HUES48 (cell line): ENCODE measurements at regions not wholly inside any gene's neighbourhood (a gene's known extent, or its start where the extent isn't known, plus 50 kb on each side); places are given as distances from the start of the nearest gene placed in this dataset.

ENCODE experiments used
- H3K27ac ChIP-seq: one replicate; pipeline ENCODE4 v1.7.0; 2013; ENCODE audit warnings: low read depth, low read length, inconsistent platforms
- H3K27me3 ChIP-seq: 2 replicates; pipeline ENCODE4 v1.6.1; 2013; ENCODE audit warnings: mild to moderate bottlenecking, low read length; ENCODE audit not compliant: control insufficient read depth, insufficient read depth
- H3K36me3 ChIP-seq: 2 replicates; pipeline ENCODE4 v1.6.1; 2013; ENCODE audit warnings: low read length; ENCODE audit not compliant: control insufficient read depth, insufficient read depth
- H3K4me1 ChIP-seq: 2 replicates; pipeline ENCODE4 v1.6.1; 2013; ENCODE audit warnings: mild to moderate bottlenecking, low read length; ENCODE audit not compliant: control insufficient read depth, insufficient read depth
- H3K4me3 ChIP-seq: 2 replicates; pipeline ENCODE4 v1.5.1; 2013; ENCODE audit warnings: mild to moderate bottlenecking, low read depth, low read length
- H3K9ac ChIP-seq: 2 replicates; pipeline ENCODE4 v1.6.1; 2013; ENCODE audit warnings: mild to moderate bottlenecking, low read depth, low read length, moderate library complexity
- H3K9me3 ChIP-seq: 2 replicates; pipeline ENCODE4 v1.6.1; 2013; ENCODE audit warnings: low read length; ENCODE audit not compliant: control insufficient read depth, insufficient read depth

DNA sequence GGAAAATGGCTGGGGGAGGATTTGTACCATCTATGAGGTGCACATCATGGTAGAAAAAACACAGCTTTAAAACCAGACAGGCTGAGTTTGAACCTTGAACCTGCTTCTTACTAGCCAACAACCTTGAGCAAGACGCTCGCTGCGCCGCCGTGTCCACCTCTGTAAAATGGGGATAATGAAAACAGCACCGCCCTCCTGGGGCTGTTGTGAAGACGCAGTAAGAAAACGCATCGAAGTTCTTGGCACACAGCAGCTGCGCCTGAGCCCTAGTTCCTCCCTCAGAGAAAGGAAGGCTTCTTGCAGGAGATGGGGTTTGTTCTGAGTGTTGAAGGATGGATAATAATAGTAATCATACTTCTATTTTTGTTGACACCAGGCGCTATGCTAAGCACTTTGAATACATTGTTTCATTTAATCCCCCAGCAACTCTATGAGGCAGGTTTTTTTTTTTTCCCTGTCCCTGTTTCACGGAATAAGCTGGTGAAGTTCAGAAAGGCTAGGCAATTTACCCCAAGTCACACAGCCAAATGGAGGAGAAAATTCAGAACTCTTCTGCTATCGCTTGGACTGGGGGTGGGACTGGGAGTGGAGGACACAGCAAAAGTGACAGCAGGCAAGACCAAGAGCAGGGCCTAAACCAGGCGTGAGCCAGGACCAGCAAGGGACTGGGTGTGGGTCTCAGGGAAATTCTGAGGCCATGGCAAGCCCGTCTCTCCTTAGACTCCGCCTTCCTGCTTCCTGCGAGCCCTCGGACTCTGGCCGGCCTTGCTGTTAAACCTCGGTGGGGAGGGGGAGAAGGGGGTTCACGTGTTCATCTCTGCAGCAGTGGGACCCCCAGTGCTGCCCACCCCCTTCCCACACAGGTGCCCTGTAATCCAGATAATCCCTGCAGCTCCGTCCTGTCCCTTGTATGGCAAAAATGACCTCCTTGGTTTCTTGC is 97.5 kb downstream of the LRRC74A start:
- no peaks in the 10 kb centered on the region for H3K9me3 ChIP-seq
- H3K4me1 ChIP-seq, result peaks cover 55% of the 10 kb centered on the region
- H3K27me3 ChIP-seq, result no peaks in the 10 kb centered on the region
- H3K4me3 ChIP-seq, result peak overlapping the region; percentile 18
- no peaks in the 10 kb centered on the region for H3K36me3 ChIP-seq
- H3K9ac ChIP-seq, result peak overlapping the region; percentile 11; the same call in 1 of the 2 replicates
- H3K27ac ChIP-seq, result peak overlapping the region; percentile 70

DNA sequence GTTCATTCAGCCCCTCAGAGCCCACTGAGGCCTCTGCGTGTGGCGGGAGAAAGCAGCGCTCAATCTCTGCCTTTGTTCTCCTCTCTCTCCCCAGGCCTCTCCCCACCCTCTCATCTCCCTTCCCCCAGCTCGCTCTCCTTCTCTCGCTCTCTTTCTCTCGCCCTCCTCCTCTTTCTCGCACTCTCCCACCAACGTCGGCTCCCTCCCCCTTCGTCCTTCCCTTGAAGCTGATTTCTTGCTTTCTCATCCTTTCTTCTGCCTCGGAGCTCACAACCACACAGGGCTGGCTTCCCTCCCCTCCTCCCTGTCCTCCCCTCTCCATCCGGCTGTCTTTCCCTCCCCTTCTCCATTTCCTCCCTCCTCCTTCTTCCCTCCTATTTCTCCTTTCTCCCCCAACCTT is 96.4 kb downstream of the LRRC74A start:
- H3K27ac ChIP-seq, result no peak overlapping the region
- H3K4me1 ChIP-seq, result peaks cover 58% of the 10 kb centered on the region

DNA sequence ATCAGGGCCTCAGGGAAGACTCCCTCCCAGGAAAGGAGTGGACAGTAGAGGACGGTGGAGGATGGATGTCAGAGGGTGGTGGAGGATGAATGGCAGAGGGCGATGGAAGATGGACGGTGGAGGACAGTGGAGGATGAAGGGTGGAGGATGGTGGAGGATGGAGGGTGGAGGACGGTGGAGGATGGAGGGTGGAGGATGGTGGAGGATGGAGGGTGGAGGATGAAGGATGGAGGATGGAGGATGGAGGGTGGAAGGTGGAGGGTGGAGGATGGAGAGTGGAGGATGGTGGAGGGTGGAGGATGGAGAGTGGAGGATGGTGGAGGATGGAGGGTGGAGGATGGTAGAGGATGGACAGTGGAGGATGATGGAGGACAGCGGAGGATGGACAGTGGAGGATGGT is 95.9 kb downstream of the LRRC74A start:
- Histone ChIP-seq H3K36me3 (no peaks in the 10 kb centered on the region), H3K4me3 (no peak overlapping the region), H3K9me3 (no peaks in the 10 kb centered on the region), H3K27ac (no peak overlapping the region), H3K4me1 (peaks cover 63% of the 10 kb centered on the region), H3K9ac (no peak overlapping the region), H3K27me3 (no peaks in the 10 kb centered on the region)

More for the DNA sequence above, 96.4 kb downstream of the LRRC74A start:
- H3K27me3 ChIP-seq, result no peaks in the 10 kb centered on the region
- no peaks in the 10 kb centered on the region for H3K9me3 ChIP-seq
- no peak overlapping the region for H3K4me3 ChIP-seq
- no peaks in the 10 kb centered on the region for H3K36me3 ChIP-seq
- H3K9ac ChIP-seq, result no peak overlapping the region

- Histone ChIP-seq H3K9me3 (no peaks in the 10 kb centered on the region), H3K4me3 (no peak overlapping the region), H3K9ac (no peak overlapping the region), H3K27me3 (no peaks in the 10 kb centered on the region), H3K36me3 (no peaks in the 10 kb centered on the region), H3K27ac (no peak overlapping the region), H3K4me1 (peaks cover 61% of the 10 kb centered on the region)
Observed at GRCh38 chr14:76921088-76921399, 94.8 kb downstream of the LRRC74A start.

DNA sequence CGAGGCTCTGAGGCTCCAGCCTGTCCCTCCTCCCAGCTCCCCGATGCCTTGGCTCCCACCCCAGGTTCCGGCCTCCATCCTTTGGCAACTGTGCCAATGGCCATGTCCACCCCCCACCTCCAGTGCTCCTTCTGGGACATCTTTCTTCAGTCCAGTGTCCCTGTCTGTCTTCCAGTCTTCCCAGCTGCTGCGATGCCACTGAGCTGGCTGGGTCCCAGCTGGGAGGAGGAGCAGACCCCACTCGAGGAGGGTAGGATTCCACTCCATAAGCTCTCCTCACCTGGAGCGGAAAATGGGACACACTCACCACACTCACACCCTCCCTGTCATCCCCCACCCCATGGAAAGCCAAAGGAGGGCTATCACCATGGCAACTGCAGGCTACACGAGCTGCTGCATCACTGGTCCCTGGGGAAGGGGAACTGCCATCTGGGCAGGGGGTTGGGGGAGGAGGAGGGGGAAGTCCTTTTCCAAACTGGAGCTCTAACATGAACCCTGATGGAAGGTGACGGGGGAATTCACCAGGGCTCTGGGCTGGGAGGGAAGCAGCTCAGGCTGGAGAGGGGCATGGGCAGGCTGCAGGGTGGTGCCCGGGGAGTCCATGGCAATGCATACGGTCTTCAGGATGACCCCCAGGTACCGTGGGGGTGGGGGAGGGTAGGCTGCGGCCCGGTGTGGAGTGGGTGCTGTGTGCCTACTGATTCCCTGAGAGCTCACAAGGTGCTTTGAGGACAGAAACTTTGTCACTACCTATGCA is 94.3 kb downstream of the LRRC74A start:
- Histone ChIP-seq H3K27me3 (no peaks in the 10 kb centered on the region), H3K9ac (no peak overlapping the region), H3K4me3 (no peak overlapping the region), H3K4me1 (peaks cover 61% of the 10 kb centered on the region), H3K27ac (peak overlapping the region; percentile 37), H3K36me3 (no peaks in the 10 kb centered on the region), H3K9me3 (no peaks in the 10 kb centered on the region)

DNA sequence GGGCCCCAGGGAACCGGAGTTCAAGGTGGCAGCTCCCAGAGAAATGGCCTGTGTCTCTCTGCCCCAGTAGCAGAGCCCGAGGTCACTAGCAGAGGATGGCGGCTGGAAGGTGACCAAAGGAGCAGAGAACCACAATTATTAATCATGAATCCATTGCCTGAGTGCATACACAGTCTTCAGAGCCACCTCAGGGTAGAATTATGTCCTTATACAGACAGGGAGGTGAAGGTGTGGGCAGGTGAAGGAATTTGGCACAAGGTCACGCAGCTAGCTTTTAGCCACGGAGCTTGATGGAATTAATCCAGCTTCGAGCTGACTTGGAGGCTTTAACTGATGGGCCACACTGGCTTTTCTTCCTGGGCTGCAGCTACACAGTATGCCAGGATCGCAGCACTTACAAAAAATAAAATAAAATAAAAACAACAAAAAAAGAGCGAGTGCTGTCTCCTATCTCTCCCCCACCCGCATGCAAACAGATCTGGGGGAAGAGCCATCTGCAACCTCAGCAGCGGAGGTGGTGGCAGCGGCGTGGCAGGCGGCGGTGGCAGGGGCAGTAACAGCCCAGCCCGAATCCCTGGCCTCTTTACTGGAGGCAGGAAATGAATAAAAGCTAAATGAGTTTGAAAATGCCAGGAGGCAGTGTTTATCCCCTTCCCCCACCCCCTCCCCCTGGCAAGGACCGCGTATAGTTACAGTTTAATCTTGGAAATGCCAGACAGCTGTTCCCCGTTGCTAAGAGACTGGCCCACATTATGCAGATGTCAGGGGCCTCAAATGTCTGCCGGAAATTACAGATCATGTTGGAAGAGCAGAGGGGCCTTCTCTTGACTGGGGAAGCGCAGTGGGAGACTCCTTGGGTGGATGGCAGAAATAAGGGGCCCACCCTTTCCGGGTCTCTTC is 93.5 kb downstream of the LRRC74A start:
- Histone ChIP-seq H3K4me3 (no peak overlapping the region), H3K4me1 (peaks cover 55% of the 10 kb centered on the region), H3K9me3 (no peaks in the 10 kb centered on the region), H3K36me3 (no peaks in the 10 kb centered on the region), H3K27me3 (no peaks in the 10 kb centered on the region), H3K9ac (no peak overlapping the region), H3K27ac (peak overlapping the region; percentile 90)
